Endothelial cell (in vitro differentiated cells): ENCODE measurements at regions not wholly inside any gene's neighbourhood (a gene's known extent, or its start where the extent isn't known, plus 50 kb on each side); places are given as distances from the start of the nearest gene placed in this dataset.

Source experiments
- DNase-seq: peaks from one replicate; pipeline ENCODE4 v3.0.0; 2021; ENCODE audit warnings: low spot score
- H3K27ac Mint-ChIP-seq: one replicate; pipeline ENCODE4 v1.8.0; 2021; ENCODE audit warnings: mixed read lengths, inconsistent platforms; ENCODE audit not compliant: unreplicated experiment
- H3K27me3 Mint-ChIP-seq: one replicate; pipeline ENCODE4 v1.8.0; 2021; ENCODE audit warnings: mild to moderate bottlenecking, moderate library complexity, mixed read lengths, inconsistent platforms; ENCODE audit not compliant: unreplicated experiment
- H3K36me3 Mint-ChIP-seq: one replicate; pipeline ENCODE4 v1.8.0; 2021; ENCODE audit warnings: mild to moderate bottlenecking, low read depth, mixed read lengths, inconsistent platforms; ENCODE audit not compliant: unreplicated experiment
- H3K4me1 Mint-ChIP-seq: one replicate; pipeline ENCODE4 v1.8.0; 2021; ENCODE audit warnings: mild to moderate bottlenecking, mixed read lengths, inconsistent platforms; ENCODE audit not compliant: unreplicated experiment
- H3K4me3 Mint-ChIP-seq: one replicate; pipeline ENCODE4 v1.8.0; 2021; ENCODE audit warnings: mild to moderate bottlenecking, mixed read lengths, inconsistent platforms; ENCODE audit not compliant: unreplicated experiment
- H3K9me3 Mint-ChIP-seq: one replicate; pipeline ENCODE4 v1.8.0; 2021; ENCODE audit warnings: mixed read lengths, inconsistent platforms; ENCODE audit not compliant: unreplicated experiment
- TF ChIP-seq, protein P1 (sequence below): fragments of 200-600 bp; sonication (generic); IDR thresholded peaks from one replicate; pipeline ENCODE4 v1.5.0; 2021; ENCODE audit warnings: antibody characterized with exemption; ENCODE audit not compliant: unreplicated experiment

DNA sequence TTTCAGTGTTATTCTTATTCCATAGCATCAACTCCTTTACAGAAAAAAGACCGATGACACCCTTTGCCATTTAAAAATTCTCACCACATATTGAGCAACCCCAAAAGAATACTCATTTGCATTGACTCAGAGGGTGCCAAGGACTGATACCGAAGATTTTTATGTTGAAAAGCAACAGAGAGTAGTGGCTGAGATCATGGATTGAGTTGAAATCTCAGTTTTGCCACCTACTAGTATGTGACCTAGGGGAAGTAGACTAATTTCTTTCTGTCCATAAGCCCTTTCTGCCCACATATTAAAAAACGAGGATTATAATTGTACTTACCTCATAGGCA, 313.9 kb upstream of the SATB1 start:
- H3K27me3 Mint-ChIP-seq = no peaks in the 10 kb centered on the region
- H3K36me3 Mint-ChIP-seq = no peaks in the 10 kb centered on the region
- DNase-seq = no peak
- TF ChIP-seq, protein P1, sequence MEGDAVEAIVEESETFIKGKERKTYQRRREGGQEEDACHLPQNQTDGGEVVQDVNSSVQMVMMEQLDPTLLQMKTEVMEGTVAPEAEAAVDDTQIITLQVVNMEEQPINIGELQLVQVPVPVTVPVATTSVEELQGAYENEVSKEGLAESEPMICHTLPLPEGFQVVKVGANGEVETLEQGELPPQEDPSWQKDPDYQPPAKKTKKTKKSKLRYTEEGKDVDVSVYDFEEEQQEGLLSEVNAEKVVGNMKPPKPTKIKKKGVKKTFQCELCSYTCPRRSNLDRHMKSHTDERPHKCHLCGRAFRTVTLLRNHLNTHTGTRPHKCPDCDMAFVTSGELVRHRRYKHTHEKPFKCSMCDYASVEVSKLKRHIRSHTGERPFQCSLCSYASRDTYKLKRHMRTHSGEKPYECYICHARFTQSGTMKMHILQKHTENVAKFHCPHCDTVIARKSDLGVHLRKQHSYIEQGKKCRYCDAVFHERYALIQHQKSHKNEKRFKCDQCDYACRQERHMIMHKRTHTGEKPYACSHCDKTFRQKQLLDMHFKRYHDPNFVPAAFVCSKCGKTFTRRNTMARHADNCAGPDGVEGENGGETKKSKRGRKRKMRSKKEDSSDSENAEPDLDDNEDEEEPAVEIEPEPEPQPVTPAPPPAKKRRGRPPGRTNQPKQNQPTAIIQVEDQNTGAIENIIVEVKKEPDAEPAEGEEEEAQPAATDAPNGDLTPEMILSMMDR = no peak
- H3K9me3 Mint-ChIP-seq = no peaks in the 10 kb centered on the region
- no peaks in the 10 kb centered on the region for H3K4me1 Mint-ChIP-seq
- H3K4me3 Mint-ChIP-seq = no peak overlapping the region
- no peak overlapping the region for H3K27ac Mint-ChIP-seq

DNA sequence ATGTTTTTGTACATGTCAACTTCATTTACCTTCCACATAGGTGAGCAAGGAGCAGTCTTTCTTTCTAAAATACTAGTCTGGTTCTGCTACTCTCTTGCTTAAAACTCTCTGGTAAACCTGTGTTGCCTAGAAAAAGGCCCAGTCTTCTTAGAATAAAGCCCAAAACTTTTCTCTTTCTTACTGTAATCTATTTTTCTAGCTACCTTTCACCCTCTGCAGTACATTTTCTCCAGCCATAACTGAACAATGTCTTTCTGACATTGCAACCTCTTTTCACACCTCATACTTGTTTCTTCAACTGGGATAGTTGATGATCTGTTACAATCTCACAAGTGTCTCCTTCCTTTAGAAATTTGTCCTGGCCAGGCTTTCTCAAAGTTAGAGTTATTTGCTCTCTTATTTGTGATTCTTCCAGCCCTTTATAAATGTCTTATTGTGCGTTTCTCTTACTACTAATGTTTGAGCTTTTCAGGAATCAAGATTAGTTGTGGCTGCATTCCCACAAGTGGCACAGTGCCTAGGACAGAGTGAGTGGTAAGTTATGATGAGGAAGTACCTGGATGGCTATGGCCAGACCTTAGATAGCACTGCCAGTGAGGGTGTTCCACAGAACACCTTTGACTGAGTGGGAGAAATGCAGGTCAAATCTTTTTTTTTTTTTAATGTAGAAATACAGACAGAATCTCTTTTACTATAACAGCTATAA, 313.4 kb upstream of the SATB1 start:
- Mint-ChIP-seq H3K27ac (no peak overlapping the region), H3K4me1 (no peaks in the 10 kb centered on the region)

DNA sequence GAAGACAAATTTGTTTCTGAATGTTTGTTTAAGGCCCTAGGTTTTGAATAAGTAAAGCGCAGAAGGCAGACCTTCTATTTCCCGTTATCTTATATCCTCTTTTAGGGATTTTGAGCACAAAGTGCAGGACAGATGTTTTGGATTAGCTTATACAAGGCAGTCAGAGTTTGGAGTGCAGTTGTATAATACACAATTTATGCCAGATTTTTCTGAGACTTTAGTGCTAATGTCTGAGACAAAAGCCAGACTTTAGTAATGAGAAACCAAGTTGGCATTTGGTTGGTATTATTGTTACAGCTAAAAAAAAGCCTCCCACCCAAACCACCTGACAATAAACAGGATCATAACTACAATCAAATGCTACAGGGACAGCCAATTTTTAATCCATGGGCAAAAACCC, 309.9 kb upstream of the SATB1 start:
- no peak overlapping the region for H3K27ac Mint-ChIP-seq
- H3K4me1 Mint-ChIP-seq = no peaks in the 10 kb centered on the region
- no peak overlapping the region for H3K4me3 Mint-ChIP-seq
- no peak for DNase-seq
- no peaks in the 10 kb centered on the region for H3K27me3 Mint-ChIP-seq
- H3K36me3 Mint-ChIP-seq = no peaks in the 10 kb centered on the region
- H3K9me3 Mint-ChIP-seq = no peaks in the 10 kb centered on the region
- TF ChIP-seq, protein P1 = no peak

More for the DNA sequence above, 313.4 kb upstream of the SATB1 start:
- Mint-ChIP-seq H3K27me3 (no peaks in the 10 kb centered on the region), H3K4me3 (no peak overlapping the region), H3K36me3 (no peaks in the 10 kb centered on the region), H3K9me3 (no peaks in the 10 kb centered on the region)
- no peak for DNase-seq
- TF ChIP-seq, protein P1 = no peak

DNA sequence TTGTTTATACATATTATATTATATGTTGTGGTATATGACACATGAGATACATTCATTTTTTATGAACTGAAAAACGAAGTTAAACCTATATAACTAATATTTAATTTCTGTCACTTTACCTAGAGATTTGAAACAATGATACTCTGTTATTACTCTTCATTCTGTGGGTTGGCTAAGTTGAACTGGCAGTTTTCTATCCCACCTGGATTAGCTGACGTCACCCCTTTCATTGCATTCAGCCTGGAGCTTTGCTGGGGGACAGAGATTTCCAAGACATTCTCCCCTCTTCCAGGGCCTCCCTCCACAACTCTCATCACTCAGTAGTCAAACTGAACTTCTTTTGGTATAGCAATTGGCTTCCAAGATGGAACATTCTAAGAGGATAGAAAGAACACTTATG, 309.2 kb upstream of the SATB1 start:
- H3K27me3 Mint-ChIP-seq = no peaks in the 10 kb centered on the region
- no peak for DNase-seq
- H3K4me3 Mint-ChIP-seq = no peak overlapping the region
- TF ChIP-seq, protein P1 = no peak
- no peaks in the 10 kb centered on the region for H3K9me3 Mint-ChIP-seq
- H3K36me3 Mint-ChIP-seq = no peaks in the 10 kb centered on the region
- H3K27ac Mint-ChIP-seq = no peak overlapping the region
- no peaks in the 10 kb centered on the region for H3K4me1 Mint-ChIP-seq

- TF ChIP-seq, protein P1 = no peak
- H3K4me1 Mint-ChIP-seq = no peaks in the 10 kb centered on the region
- DNase-seq = no peak
- no peaks in the 10 kb centered on the region for H3K9me3 Mint-ChIP-seq
- H3K27me3 Mint-ChIP-seq = no peaks in the 10 kb centered on the region
- H3K36me3 Mint-ChIP-seq = no peaks in the 10 kb centered on the region
- H3K4me3 Mint-ChIP-seq = no peak overlapping the region
- no peak overlapping the region for H3K27ac Mint-ChIP-seq
Measured at GRCh38 chr3:18732474-18732873, 307.3 kb upstream of the SATB1 start.
